HCT116 (cell line): ENCODE measurements at regions not wholly inside any gene's neighbourhood (a gene's known extent, or its start where the extent isn't known, plus 50 kb on each side); places are given as distances from the start of the nearest gene placed in this dataset.

Experiments
- ATAC-seq: fragments of 200-7000 bp; cut with Tn5 transposase; 2 replicates; pipeline ENCODE4 v1.9.1; 2020; ENCODE audit warnings: mild to moderate bottlenecking, moderate library complexity
- BruUV-seq: library from RNA; stranded (reverse); fragments of 400-500 nt; replicated peaks from 2 replicates; lab custom pipeline; 2021; lab: Mats Ljungman, UMichigan
- CTCF ChIA-PET: fragments of 300-600 bp; sonication (Branson Sonifier 250); formaldehyde crosslinking; loops from one replicate; lab custom pipeline; 2021; ENCODE audit warnings: antibody characterized with exemption; lab: Charles Lee
- POLR2A ChIA-PET: fragments of 300-600, 350-600 bp; sonication (Branson Sonifier 250); formaldehyde crosslinking; loops from one replicate; lab custom pipeline; 2021; ENCODE audit warnings: antibody characterized with exemption; lab: Charles Lee
- RAD21 ChIA-PET, 2 experiments: fragments of 300-600 bp; sonication (Branson Sonifier 250); formaldehyde crosslinking; loops; one replicate each; lab custom pipeline; 2023; ENCODE audit warnings: low total read pairs in 2 of 2; ENCODE audit not compliant: uncharacterized antibody in 2 of 2, unreplicated experiment in 2 of 2, low non-redundant PET in 1 of 2; lab: Charles Lee
- DNase-seq: peaks from one replicate; pipeline ENCODE4 v3.0.0-alpha.2; 2010; ENCODE audit warnings: low read depth, low spot score
- H2AFZ ChIP-seq: fragments of 200-600 bp; shearing (Covaris generic), sonication (generic); 2 replicates; pipeline ENCODE4 v1.6.1; 2017; ENCODE audit warnings: low read depth, mixed run types, mixed read lengths, antibody characterized with exemption, low read length; ENCODE audit not compliant: poor library complexity, severe bottlenecking
- H3K27ac ChIP-seq: 2 replicates; pipeline ENCODE4 v1.5.1; 2012; ENCODE audit warnings: low read depth, low read length
- H3K27me3 ChIP-seq: fragments of 200-600 bp; sonication (generic); 2 replicates; pipeline ENCODE4 v1.6.1; 2016; ENCODE audit warnings: mixed run types, low read length, mixed read lengths; ENCODE audit not compliant: insufficient read depth
- H3K36me3 ChIP-seq, 2 experiments: fragments of 200-500 bp in 1 of 2; fragments of 200-600 bp in 1 of 2; sonication (Bioruptor generic) in 1 of 2; sonication (generic) in 1 of 2; 2 replicates each; pipeline versions ENCODE4 v1.5.1 to v1.6.1; 2014 to 2016; ENCODE audit warnings: low read length in 2 of 2, inconsistent platforms in 1 of 2, mixed read lengths in 1 of 2, mixed run types in 1 of 2; ENCODE audit not compliant: insufficient read depth in 2 of 2, control insufficient read depth in 1 of 2
- H3K4me1 ChIP-seq, 2 experiments: fragments of 200-600 bp in 1 of 2; sonication (generic) in 1 of 2; 2 replicates each; pipeline versions ENCODE4 v1.5.1 to v1.6.1; 2012 to 2017; ENCODE audit warnings: low read length in 2 of 2, inconsistent platforms in 1 of 2, mild to moderate bottlenecking in 1 of 2, mixed read lengths in 1 of 2, mixed run types in 1 of 2, moderate library complexity in 1 of 2; ENCODE audit not compliant: insufficient read depth in 2 of 2, control insufficient read depth in 1 of 2
- H3K4me2 ChIP-seq: fragments of 200-600 bp; sonication (generic); 2 replicates; pipeline ENCODE4 v1.6.1; 2017; ENCODE audit warnings: mixed run types, low read length, mixed read lengths
- H3K4me3 ChIP-seq, 2 experiments: fragments of 200-600 bp in 1 of 2; sonication (generic) in 1 of 2; replicated peaks in 1 of 2; 2 replicates each; pipeline ENCODE4 v1.5.1; 2011 to 2016; ENCODE audit warnings: low read length in 2 of 2, control low read depth in 1 of 2, low read depth in 1 of 2, mild to moderate bottlenecking in 1 of 2, mixed read lengths in 1 of 2, mixed run types in 1 of 2
- H3K79me2 ChIP-seq: fragments of 200-600 bp; sonication (generic); 2 replicates; pipeline ENCODE4 v1.6.1; 2017; ENCODE audit warnings: mild to moderate bottlenecking, mixed run types, low read length, moderate library complexity, mixed read lengths; ENCODE audit not compliant: insufficient read depth
- H3K9ac ChIP-seq: fragments of 200-600 bp; sonication (generic); 2 replicates; pipeline ENCODE4 v1.6.1; 2016; ENCODE audit warnings: low read length, mixed read lengths
- H3K9me2 ChIP-seq: fragments of 200-600 bp; sonication (generic), shearing (Covaris generic); 2 replicates; pipeline ENCODE4 v1.6.1; 2017; ENCODE audit warnings: mixed run types, mild to moderate bottlenecking, moderate library complexity; ENCODE audit not compliant: insufficient read depth
- H3K9me3 ChIP-seq, 2 experiments: fragments of 200-500 bp in 1 of 2; fragments of 200-600 bp in 1 of 2; sonication (Bioruptor generic) in 1 of 2; sonication (generic) in 1 of 2; 2 replicates each; pipeline ENCODE4 v1.6.1; 2014 to 2017; ENCODE audit warnings: low read length in 2 of 2, mixed read lengths in 2 of 2, inconsistent platforms in 1 of 2, low read depth in 1 of 2, mild to moderate bottlenecking in 1 of 2, mixed run types in 1 of 2, moderate library complexity in 1 of 2; ENCODE audit not compliant: control insufficient read depth in 1 of 2, insufficient read depth in 1 of 2
- H4K20me1 ChIP-seq: fragments of 200-600 bp; sonication (generic), shearing (Covaris generic); 2 replicates; pipeline ENCODE4 v1.6.1; 2017; ENCODE audit warnings: mixed run types, mild to moderate bottlenecking, moderate library complexity; ENCODE audit not compliant: insufficient read depth
- CEBPB ChIP-seq: IDR thresholded peaks from 2 replicates; pipeline ENCODE4 v1.6.1; 2012; ENCODE audit warnings: low read depth
- MAX ChIP-seq: IDR thresholded peaks from 2 replicates; pipeline ENCODE4 v1.6.1; 2012
- POLR2AphosphoS5 ChIP-seq: IDR thresholded peaks from 2 replicates; pipeline ENCODE4 v1.6.1; 2011; ENCODE audit warnings: mild to moderate bottlenecking, low read depth, low read length, moderate library complexity
- REST ChIP-seq: IDR thresholded peaks from 2 replicates; pipeline ENCODE4 v1.6.1; 2012; ENCODE audit warnings: low read depth
- SRF ChIP-seq: IDR thresholded peaks from 2 replicates; pipeline ENCODE4 v1.6.1; 2012; ENCODE audit warnings: low read depth
- YY1 ChIP-seq: IDR thresholded peaks from 2 replicates; pipeline ENCODE4 v1.6.1; 2011; ENCODE audit warnings: low read length, low read depth, moderate library complexity, mild to moderate bottlenecking; ENCODE audit not compliant: insufficient replicate concordance; ENCODE audit errors: extremely low read depth
- ZNF274 ChIP-seq: fragments of 200-500 bp; sonication (Bioruptor generic); IDR thresholded peaks from 2 replicates; pipeline ENCODE4 v1.6.1; 2014; ENCODE audit warnings: mild to moderate bottlenecking, low read depth, low read length, inconsistent platforms
- intact Hi-C: fragments of 100-400 bp; cut with micrococcal nuclease; formaldehyde crosslinking; loops from 2 replicates; pipeline ENCODE4 v1.10.0; 2022

GRCh38 chr4:127540497-127541025, 92.2 kb upstream of the INTU start:
- ATAC-seq = no peak

GRCh38 chr4:127545271-127545670, 87.5 kb upstream of the INTU start:
- no peaks in the 10 kb centered on the region for H3K79me2 ChIP-seq
- H3K27me3 ChIP-seq = no peaks in the 10 kb centered on the region
- DNase-seq = no peak
- intact Hi-C loops = no loop called here
- no peaks in the 10 kb centered on the region for H3K9me3 ChIP-seq
- TF ChIP-seq ZNF274 = no peak
- TF ChIP-seq REST = no peak
- TF ChIP-seq YY1 = no peak
- no peak for TF ChIP-seq POLR2AphosphoS5
- no peak overlapping the region for H3K4me3 ChIP-seq
- H3K9me2 ChIP-seq = no peaks in the 10 kb centered on the region
- no peaks in the 10 kb centered on the region for H3K36me3 ChIP-seq
- no peaks in the 10 kb centered on the region for H4K20me1 ChIP-seq
- H3K27ac ChIP-seq = no peak overlapping the region
- no peak overlapping the region for H3K9ac ChIP-seq
- BruUV-seq = no TSS peak
- CTCF ChIA-PET = no interaction called here
- RAD21 ChIA-PET = no interaction called here
- no peak for ATAC-seq
- POLR2A ChIA-PET = no interaction called here
- H3K4me2 ChIP-seq = no peak overlapping the region
- peak overlapping the region; percentile 4 for H2AFZ ChIP-seq
- no peaks in the 10 kb centered on the region for H3K4me1 ChIP-seq

More at GRCh38 chr4:127540497-127541025, 92.2 kb upstream of the INTU start:
- no peak for DNase-seq
- no peaks in the 10 kb centered on the region for H3K4me1 ChIP-seq
- H3K9ac ChIP-seq = no peak overlapping the region
- POLR2A ChIA-PET = no interaction called here
- H2AFZ ChIP-seq = no peak overlapping the region
- no peak overlapping the region for H3K4me3 ChIP-seq
- H3K27me3 ChIP-seq = no peaks in the 10 kb centered on the region
- intact Hi-C loops = no loop called here
- H3K79me2 ChIP-seq = no peaks in the 10 kb centered on the region
- no peaks in the 10 kb centered on the region for H3K9me2 ChIP-seq
- no TSS peak for BruUV-seq
- RAD21 ChIA-PET = no interaction called here
- CTCF ChIA-PET = no interaction called here
- TF ChIP-seq SRF (no peak), MAX (no peak), CEBPB (no peak)
- H3K4me2 ChIP-seq = no peak overlapping the region
- no peaks in the 10 kb centered on the region for H4K20me1 ChIP-seq
- H3K36me3 ChIP-seq = no peaks in the 10 kb centered on the region
- H3K9me3 ChIP-seq = no peaks in the 10 kb centered on the region
- H3K27ac ChIP-seq = no peak overlapping the region
